BJ (cell line): ENCODE measurements at regions not wholly inside any gene's neighbourhood (a gene's known extent, or its start where the extent isn't known, plus 50 kb on each side); places are given as distances from the start of the nearest gene placed in this dataset.
A peak's percentile ranks its signal among the peaks of the same experiment; 100 is the strongest.

Experiments
- CTCF ChIA-PET: fragments of 350-600 bp; formaldehyde crosslinking; extraction: SDS; loops from one replicate; lab custom pipeline; 2021; ENCODE audit warnings: antibody characterized with exemption, inconsistent platforms; lab: Yijun Ruan, JAX
- POLR2A ChIA-PET: fragments of 300-600 bp; sonication (Branson Sonifier 250); formaldehyde crosslinking; extraction: SDS; loops from one replicate; lab custom pipeline; 2021; ENCODE audit warnings: antibody characterized with exemption; lab: Charles Lee
- DNase-seq: peaks from one replicate; pipeline ENCODE4 v3.0.0-alpha.2; 2011; ENCODE audit warnings: low read depth
- H3K27me3 ChIP-seq: 2 replicates; pipeline ENCODE4 v1.6.0; 2011; ENCODE audit warnings: low read length; ENCODE audit not compliant: control insufficient read depth, insufficient read depth
- H3K36me3 ChIP-seq: 2 replicates; pipeline ENCODE4 v1.5.1; 2011; ENCODE audit warnings: low read length; ENCODE audit not compliant: control insufficient read depth, insufficient read depth
- H3K4me3 ChIP-seq: 2 replicates; pipeline ENCODE4 v1.5.1; 2011; ENCODE audit warnings: low read depth, mild to moderate bottlenecking, control low read depth, low read length
- TF ChIP-seq, protein P1 (sequence below): IDR thresholded peaks from 2 replicates; pipeline ENCODE4 v1.5.1; 2011; ENCODE audit warnings: low read depth, mild to moderate bottlenecking, control low read depth, inconsistent platforms, low read length, moderate library complexity; ENCODE audit not compliant: insufficient read depth

DNA sequence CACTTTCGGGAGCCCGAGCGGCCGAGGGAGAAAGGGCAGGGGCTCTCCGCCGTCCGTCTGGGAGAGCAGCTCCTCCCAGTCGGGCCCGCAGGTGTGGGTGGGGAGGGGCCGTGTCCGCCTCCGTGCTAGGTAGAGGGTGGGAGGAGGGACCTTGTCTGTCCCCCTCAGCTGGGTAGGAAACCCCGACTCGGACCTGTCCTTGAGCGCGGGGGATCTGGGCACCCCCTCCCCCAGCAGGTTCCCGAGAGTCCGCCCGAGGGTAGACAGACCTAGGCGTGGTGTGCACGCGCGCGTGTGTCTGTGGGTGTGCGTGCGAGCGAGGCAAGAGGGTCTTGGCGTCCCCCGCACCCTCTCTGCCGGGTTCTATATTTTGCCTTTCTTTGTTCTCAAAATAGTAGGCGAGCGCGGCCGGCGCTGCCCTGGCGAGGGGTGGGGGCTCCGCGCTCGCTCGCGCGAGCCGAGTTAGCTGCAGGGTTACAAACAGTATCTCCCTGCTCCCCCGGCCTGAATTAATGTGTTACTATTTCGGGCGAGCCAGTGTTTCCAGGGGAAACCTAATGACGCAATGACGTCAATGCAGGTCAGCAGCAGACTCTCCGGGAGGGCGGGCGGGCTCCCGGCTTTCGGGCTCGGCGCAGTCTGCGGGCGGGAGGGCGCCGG is 73.9 kb upstream of the LEP start:
- POLR2A ChIA-PET: no interaction called here
- Histone ChIP-seq H3K27me3 (peaks cover 53% of the 10 kb centered on the region), H3K36me3 (no peaks in the 10 kb centered on the region), H3K4me3 (peak overlapping the region; percentile 19)
- no peak for DNase-seq
- TF ChIP-seq, protein P1, sequence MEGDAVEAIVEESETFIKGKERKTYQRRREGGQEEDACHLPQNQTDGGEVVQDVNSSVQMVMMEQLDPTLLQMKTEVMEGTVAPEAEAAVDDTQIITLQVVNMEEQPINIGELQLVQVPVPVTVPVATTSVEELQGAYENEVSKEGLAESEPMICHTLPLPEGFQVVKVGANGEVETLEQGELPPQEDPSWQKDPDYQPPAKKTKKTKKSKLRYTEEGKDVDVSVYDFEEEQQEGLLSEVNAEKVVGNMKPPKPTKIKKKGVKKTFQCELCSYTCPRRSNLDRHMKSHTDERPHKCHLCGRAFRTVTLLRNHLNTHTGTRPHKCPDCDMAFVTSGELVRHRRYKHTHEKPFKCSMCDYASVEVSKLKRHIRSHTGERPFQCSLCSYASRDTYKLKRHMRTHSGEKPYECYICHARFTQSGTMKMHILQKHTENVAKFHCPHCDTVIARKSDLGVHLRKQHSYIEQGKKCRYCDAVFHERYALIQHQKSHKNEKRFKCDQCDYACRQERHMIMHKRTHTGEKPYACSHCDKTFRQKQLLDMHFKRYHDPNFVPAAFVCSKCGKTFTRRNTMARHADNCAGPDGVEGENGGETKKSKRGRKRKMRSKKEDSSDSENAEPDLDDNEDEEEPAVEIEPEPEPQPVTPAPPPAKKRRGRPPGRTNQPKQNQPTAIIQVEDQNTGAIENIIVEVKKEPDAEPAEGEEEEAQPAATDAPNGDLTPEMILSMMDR: no peak
- CTCF ChIA-PET: interaction anchor here (3.7 kb wide), 1 partner anchor 31 kb away, joined by 16 read pairs; no protein-coding TSS in a partner anchor

DNA sequence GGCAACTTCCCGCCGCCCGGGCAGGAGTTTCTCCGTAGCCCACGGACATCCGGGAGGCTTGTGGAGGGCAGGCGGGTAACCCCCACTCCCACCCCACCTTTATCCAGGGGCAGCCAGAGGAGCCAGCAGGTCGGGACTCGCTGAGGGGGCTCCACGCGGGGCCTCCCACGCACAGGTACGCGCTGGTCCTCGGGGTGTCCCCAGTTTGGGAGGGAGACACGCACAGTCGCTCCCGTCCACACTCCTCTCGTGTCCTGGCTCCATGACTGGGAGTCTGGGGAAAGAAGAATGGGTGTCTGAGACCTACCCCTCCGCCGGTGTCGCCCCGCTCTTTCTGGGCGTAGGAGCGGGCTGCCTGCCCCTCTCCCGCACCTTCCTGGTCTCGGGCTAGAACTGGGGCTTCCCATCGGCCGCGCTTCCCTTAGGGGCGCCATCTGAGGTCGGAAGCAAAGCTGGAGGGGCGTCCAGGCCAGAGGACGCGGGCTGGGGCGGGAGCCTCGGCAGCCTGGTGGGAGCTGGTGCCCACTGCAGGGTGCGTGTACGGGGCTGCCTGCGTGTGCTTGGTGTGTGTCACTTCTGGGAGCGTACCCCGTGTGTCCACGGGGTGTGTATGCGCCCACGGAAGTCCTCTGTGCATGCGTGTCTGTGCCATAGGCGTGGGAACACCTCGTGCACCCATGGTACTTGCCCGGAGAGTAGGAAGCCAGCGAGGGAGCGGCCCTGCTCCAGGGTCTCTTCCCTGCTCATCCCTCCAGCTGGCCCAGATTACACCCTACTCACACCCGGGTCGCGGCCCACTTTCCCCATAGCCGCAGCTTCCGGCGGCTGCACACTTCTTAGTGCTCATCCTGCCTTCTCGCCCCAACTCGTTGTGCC is 73.0 kb upstream of the LEP start:
- CTCF ChIA-PET: interaction anchor here (0.9 kb wide), 2 partner anchors 17 to 32 kb away, joined by 3 to 6 read pairs; no protein-coding TSS in a partner anchor
- POLR2A ChIA-PET: no interaction called here
- no peak for DNase-seq
- TF ChIP-seq, protein P1: no peak
- peaks cover 58% of the 10 kb centered on the region for H3K27me3 ChIP-seq
- H3K36me3 ChIP-seq: no peaks in the 10 kb centered on the region
- no peak overlapping the region; the same call in 1 of the 2 replicates for H3K4me3 ChIP-seq

DNA sequence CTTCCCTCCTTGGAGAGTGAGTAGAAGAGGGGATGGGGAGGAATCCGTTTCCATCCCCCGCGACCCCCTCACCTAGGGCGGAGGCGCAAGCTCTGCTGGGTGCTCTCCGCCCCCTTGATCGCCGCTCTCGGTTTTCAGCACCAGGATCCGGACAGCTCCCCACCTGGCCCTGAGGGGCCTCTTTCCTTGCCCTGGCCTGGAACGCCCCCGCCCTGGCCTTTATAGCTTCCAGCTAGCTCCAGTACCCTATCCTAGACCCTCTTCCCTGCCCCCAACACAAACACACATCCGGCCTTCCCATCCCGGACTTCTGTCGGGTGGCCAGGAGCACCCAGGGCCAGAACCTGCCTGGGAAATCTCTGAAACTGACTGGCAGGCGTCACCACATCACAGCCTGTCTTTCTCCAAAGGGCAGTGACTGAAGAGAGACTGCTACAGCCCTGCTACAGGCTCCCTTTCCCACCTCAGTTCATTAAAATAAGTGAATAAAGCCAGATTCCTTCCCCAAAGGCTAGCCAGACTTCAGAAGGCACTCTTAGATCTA is 72.3 kb upstream of the LEP start:
- Histone ChIP-seq H3K4me3 (no peak overlapping the region), H3K36me3 (no peaks in the 10 kb centered on the region), H3K27me3 (peaks cover 62% of the 10 kb centered on the region)
- TF ChIP-seq, protein P1: no peak
- POLR2A ChIA-PET: no interaction called here
- CTCF ChIA-PET: interaction anchor here (0.9 kb wide), 2 partner anchors 16 to 33 kb away, joined by 3 to 6 read pairs; no protein-coding TSS in a partner anchor
- no peak for DNase-seq

DNA sequence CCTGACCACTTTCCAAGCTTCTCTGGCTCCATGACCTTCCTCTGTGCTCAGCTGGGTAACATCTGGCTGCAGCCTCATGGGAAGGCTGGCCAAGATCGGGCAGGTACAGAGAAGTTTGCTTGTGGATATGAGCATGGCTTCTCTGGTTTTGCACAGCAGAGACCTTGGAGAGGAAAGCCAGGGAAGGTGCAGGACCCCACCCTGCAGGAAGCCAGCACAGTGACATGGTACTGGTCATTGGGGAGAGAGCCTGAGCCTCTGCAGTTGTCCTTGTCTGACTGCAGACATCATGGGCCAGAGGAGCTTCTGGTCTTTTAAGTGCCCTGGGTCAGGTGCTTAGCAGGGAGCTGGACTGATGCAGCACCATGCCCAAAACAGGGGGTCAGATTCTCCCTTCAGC is 70.6 kb upstream of the LEP start:
- ChIA-PET POLR2A (no interaction called here), CTCF (interaction anchor here (1.3 to 2.5 kb wide), 2 partner anchors 10 to 39 kb away, joined by 3 to 8 read pairs; no protein-coding TSS in a partner anchor)
- Histone ChIP-seq H3K36me3 (no peaks in the 10 kb centered on the region), H3K27me3 (peaks cover 59% of the 10 kb centered on the region), H3K4me3 (no peak overlapping the region)
- TF ChIP-seq, protein P1: no peak
- DNase-seq: no peak
